ENCODE measurements at regions not wholly inside any gene's neighbourhood (a gene's known extent, or its start where the extent isn't known, plus 50 kb on each side); places are given as distances from the start of the nearest gene placed in this dataset.
"Not testable (repeated sequence)": the region's sequence is repeated elsewhere in the genome, so short reads cannot be mapped to it uniquely, and the experiment has no call there.

DNA sequence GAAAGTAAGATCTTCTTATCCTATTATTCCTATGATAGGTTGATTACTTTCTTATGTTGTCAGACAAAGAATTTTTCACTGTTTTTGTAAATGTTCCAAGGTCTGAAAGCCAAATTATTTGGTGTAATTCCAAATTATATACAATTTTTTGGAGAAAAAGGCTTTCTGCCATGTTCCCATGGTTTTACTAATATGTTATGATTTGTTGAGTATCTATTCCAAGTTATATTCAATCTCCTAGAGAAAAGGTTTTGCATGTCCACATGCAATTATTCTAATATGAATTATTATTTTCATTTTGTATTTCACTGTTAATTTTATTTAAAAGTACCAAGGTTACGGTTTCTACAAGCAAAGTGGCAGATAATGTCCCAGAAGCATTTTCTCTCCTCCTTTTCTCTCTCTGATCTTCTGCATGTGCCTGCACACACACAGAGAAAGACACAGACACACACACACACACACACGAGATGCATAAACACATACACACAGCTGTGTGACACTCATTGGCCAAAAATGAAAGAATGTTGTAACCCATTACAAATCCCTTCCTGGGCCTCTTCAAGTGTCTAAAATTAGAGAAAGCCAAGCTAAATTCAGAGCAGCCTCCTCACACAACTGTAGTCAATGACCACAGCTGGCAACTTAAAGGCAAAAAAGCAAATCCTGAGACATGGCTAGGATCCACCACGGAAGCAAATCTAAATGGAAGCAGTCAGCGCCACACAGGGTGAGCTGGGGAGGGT, 621.0 kb downstream of the EFNB2 start:
- no peak for DNase-seq

DNA sequence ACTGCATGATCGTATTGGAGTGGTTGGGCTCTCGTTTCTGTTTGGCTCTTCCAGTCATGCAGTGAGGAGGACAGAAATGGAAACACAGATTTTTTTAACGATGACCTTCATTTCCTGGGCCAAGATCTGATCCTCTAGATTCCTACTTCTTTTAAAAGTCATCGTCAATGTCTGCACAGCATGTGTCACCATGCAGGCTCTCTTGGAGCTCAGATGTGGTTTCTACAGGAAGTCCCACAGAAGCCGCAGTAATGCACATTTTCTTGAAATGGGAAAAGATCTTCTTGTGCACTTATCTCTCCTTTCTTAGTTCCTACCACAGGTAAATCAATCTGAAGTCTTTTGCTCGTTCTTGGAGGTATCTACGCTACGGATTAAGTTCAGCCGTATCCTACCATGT, 626.9 kb downstream of the EFNB2 start:
- no peak for DNase-seq

DNA sequence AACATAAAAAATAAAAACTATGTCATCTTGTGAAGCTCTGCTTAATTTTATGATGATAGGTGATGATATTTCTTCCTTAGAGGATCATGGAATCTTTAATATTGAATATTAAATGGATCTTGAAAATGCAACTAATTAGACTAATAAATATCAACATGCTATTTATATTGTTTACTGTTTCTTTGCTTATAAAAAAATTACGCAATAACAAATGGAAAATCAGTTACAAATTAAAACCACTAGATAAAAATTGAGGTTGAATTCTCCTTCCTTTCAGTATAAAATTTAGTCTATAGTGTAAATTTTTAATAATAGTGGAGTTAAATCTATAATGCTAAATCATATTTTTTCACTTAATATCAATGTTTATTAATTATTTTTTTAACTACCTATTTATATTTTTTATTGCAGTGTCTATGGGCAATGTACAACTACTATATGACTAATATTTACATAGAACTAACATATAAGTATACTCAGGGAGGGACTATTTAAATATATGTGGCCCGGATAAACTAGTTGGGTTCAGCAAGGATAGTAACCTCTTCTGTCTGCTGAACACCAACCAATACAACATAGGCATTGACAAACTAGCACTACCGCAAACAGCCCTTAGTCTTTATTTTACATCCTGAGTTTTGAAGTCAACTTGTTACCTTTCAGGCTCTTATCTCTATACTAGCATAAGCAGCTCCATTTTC, 628.0 kb downstream of the EFNB2 start:
- no peak for DNase-seq

DNA sequence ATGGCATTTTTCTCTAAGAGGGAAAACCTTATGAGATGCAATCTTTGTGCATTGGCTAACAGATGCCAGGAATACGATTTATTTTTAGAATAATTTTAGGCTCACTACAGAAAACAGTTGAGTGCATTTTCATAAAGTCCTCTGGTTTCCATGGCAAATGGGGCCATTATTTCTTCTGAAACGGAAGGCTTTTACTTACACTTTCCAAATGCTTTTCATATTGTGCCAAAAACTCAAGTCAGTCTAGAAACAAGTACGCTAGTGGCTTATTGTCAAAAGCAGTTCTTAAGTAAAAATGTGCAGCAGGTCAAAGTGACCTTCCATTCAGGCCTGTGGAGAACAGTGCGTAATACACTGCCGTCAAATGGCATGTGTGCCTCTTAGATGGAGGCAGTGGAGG, 628.7 kb downstream of the EFNB2 start:
- no peak for DNase-seq

DNA sequence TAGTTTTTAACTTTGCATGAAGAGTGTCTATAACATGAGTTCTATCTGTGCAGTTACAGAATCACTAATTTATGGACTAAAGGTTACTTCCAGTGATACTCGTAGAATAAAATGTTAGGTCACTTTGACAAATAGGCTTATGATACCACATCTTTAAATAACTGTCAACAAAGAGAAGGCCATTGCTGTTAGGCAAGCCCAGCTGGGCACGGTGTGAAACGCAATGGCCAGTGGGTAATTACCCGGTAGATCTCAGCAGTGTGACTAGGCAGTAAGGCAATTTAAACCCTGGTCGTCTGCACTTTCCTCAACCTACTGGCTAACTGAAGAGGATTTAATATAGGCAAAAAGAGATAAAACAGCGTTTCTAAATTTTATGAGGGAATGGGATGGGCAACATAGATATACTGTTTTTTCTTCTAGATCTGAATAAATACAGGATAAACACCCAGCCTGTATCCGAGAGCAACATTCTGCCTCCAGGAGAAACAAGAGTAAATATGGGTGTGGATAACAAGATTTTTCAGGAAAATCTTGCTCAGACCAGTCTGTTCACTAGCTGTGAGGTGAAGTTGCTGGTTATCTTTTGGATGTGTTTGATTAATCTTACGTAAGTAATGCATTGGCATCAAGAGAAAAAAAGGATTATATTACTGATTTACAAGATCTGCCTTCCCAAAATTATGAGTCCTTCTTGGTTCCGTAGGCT, 631.3 kb downstream of the EFNB2 start:
- DNase-seq, result no peak

DNA sequence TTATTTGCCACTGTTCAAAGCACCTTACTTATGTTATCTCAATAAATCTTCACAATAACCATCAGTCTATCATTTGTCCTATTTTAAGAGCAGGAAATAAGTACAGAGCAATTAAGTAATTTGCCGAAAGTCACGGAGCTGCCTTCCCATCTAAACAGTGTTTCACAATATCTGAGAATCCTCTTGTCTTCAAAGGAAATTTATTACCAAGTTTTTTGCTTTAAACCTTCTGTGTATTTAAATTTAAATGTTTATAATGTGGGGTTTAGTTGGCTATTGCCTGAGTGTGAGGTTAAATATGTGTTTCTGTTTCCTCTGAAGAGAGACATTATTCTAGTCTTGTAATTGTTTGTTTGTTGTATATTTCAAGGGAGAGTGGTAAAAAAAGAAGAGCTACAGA, 633.1 kb downstream of the EFNB2 start:
- DNase-seq, result no peak

DNA sequence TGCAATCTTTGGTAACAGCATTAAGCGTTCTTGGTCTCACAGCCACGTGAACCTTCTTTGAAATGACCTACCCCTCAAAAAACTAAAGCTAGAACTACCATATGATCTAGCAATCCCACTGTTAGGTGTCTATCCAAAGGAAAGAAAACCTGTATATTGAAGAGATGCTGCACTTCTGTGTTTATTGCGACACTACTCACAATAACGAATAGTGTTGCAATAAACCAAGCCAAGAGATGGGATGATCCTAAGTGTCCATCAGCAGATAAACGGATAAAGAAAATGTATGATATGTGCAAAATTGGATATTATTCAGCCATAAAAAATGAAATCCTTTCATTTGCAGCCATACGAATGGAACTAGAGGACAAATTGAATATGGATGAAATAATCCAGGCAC, 637.9 kb downstream of the EFNB2 start:
- no peak for DNase-seq

DNA sequence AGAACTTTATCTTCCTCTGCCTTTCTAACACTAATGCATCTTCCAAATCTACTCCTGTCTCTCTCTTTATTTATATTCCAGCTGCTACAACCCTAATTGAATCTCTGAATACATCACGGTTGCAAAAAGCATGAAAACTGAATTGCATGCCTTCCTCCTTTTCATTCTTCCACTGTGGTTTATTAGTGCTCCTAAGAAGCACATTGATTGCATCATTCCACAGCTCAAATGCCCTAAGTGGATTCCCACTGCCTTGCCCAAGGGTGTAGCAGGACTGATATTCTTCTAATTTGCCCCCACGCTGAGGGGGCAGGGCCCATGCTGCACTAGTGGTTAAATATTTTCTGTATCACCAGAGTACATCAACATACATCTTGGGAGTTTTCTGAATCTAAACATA, 640.8 kb downstream of the EFNB2 start:
- no peak for DNase-seq

DNA sequence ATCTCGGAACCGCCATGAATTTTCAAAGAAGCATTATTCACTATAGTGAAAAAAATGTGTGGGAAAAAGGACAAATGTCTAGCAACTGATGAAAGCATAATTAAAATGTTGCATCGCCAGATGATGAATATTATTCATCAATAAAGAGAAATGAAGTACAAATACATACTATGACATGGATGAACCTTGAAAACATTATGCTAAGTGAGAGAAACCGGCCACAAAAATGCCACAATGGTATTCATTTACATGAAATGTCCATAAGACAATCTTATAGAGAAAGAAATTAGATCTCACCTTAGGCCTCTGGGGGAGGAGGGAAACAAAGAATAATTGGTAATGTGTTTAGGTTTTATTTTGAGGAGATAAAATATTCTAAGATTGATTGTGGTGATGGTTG, 645.0 kb downstream of the EFNB2 start:
- no peak for DNase-seq

DNA sequence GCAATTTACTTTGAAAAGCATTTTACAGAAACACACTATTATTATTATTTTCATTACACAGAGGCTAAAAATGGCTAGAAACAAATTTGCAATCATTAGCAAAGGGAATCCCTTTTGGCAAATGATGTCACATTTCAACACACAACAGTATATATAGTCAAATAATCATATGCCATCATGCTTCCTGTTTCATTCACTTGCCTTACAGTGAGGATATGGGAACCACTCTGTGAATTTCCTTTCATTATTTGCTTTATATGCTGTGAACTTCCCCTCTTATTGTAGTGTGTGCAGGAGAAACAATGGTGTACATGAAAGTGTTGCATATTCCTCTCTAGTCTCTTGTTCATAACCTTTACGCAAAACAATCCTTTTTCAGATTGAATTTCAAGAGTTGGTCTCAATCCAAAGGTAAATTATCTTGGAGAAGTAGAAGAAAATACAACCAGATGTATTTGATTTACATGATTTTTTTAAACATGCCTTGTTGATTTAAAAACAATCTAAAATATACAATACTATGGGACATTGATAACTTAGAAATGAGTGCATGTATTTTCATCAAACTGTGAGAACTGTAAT, 657.3 kb downstream of the EFNB2 start:
- no peak for DNase-seq

DNA sequence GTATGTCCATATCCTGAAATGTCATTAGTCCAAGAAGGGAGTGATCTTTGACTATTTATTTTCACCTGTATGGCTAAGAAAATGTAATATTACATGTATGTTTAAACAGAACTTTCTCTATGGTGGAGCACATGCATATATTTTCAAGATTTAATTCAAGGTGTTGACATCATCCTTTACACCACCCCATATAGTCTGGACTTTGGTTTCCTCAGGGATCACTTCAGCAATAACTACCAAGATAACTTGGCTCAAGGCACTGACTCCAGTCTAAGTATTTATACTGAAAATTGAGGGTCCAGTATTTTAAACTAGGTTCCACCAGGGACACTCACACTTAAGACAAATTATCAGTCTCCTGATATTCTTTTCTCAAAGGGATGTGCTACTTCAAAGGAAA, 660.6 kb downstream of the EFNB2 start:
- no peak for DNase-seq

DNA sequence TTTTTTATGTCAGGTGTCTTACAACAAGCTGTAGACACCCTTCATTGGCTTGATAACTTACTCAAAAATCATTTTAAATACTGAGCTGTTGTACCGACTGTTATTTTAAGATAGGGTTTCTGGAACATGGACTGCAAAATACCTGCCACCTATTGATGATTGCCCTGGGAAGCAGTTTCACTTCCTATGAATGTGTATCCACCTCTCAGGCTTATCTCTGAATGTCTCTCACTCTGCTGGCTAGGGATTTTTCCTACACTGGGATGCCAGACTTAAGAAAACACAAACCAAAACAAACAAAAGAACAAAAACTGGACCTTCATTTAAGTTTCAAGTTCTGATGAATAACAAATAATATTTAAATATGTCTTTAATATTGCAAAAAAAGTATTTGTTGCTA, 663.7 kb downstream of the EFNB2 start:
- no peak for DNase-seq

DNA sequence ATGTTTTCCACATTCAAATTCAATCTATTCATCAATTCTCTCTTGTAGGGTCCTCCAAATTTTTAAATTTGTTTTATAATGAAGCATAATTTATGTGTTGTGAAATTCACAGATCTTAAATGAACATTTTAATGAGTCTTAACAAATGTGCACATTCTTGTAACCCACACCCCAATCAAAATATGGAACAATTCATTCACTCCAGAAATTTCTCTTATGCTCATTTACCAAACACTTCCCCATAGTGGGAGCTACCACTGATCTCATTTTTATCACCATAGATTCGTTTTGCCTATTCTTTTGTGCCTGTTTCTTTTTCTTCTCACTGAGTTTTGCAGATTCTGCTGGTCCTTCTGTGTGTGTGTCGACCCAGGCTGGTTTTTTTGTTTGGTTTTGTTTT, 664.1 kb downstream of the EFNB2 start:
- DNase-seq, result no peak

DNA sequence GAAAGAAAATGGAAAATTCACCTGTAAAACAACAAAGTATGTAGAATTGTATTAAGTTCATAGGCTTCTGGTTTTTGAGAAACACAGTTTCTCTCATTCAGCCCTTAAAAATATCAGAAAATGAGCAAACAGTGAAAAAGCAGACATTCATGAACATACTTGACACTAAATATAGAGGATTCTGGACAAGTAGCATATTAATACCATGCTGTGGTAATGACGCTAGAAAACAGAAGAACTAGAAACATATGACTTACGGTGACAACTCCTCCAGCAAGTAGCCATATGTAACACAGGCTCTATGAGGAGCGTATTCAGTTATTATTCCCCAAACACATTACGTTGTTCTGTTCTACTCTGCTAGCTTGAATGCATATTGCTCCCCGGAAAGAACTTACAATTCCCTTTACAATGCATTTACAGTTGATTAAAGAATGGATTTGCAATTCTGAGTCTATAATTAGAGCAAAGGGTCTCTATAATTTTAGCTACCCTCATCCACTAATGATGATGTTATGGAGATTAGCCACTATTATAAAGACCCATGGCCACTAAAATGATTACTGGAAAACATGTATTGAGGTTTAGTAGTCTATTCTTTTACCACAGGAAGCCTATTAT, 672.1 kb downstream of the EFNB2 start:
- DNase-seq, result no peak

DNA sequence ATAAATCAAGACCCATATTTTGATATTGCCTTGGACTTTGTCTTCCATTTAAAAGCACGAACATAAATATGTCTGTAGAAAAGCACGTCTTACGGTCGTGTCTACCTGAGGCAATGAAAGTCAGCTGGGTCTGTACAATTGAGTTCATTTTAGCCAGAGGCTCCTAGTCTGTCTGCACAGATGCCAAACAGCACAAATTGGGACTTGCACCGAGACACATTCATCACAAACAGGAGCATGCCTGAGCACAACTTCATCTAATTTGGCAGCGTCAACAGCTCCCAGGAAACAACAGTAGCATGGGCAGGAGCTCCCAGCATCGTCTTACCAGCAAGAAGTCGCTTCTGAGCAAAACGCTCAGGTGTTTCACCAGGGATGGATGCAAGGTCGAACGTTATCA, 687.0 kb downstream of the EFNB2 start:
- no peak for DNase-seq

DNA sequence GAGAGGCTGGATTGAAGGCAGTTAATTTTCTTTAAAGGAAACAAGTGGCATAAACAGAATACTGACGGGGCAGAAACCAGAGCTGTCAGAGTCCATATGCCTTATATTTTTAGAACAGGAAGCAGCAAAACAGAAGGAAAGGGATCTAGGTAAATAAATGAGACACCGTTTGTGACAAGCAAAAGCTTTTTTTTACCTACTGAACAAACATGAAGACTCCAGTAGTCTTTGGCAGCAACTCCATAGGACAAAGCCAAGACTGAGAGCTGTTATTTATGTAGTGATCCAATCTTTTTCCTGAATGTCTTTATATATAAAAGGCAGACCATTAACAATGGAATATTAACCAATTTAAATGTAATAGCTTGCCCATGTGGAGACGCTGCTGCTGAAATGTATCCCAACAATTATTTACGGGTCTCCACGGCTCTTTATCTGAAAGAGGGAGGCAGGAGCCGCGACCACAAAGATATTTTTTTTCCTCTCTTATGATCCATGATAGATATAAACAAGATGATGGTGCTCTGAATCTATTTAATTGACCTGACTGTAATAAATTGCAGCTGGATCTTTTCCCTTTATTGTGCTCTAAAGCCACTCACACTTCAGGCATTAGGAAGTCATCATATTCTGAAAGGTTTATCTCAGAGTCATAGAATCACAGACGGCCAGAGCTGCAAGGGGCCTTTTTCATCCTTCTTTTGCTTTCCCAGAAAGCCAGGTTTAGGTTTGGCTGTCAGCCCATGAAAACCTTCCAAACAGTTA, 687.8 kb downstream of the EFNB2 start:
- DNase-seq, result no peak

DNA sequence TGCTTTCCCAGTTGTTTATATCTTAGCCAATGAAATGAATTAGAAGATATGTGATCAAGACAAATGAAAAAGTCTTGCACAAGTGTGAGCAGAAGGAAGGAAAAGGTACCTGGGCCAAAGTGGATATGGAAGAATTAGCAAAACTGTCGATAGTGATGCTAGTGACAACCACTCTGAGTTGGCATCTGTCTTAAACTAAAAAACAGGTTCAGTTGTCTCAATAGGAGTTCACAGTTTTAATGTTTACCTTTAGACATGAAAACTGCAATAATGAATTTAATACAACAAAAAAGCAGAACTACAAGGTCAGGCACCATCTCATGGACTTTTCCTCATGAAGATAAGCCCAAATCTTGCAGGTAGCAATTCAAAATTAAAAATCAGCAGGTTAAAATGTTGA, 688.5 kb downstream of the EFNB2 start:
- DNase-seq, result no peak

DNA sequence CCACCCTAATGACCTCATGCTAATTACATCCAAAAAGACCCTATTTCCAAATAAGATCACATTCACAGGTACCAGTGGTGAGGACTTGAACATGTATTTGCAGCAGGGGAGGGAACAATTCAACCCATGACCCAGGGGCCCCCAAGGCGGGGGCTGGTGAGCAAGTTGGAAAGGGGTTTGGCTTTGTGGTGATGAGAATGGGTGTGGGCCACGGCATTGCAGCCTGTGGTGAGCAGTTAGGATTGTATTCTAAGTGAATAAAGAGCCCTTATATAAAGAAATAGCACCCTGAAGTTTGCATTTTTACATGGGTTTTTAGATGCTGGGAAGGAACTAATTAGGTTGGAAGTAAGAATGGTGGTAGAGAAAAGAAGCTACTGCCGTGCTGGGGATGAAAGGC, 694.2 kb downstream of the EFNB2 start:
- DNase-seq, result no peak

DNA sequence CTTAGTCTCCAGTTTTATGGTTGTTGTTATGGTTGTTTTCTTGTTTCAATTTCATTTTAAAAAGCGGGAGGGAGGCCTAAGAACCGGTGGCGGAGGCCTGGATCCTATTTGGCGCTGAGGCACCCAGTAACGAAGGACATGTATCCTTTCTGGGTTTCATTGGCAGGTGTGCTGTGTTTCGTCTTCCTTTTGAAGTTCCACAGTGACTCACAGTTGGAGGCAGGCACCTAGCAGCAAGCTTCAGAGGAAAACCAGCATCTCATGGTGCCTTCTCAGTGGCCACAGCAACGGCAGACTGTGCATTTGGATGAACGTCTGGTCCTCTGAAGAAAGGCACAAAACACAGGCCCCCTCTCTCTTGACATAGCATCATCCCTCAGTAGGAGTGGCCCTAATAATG, 697.2 kb downstream of the EFNB2 start:
- no peak for DNase-seq

DNA sequence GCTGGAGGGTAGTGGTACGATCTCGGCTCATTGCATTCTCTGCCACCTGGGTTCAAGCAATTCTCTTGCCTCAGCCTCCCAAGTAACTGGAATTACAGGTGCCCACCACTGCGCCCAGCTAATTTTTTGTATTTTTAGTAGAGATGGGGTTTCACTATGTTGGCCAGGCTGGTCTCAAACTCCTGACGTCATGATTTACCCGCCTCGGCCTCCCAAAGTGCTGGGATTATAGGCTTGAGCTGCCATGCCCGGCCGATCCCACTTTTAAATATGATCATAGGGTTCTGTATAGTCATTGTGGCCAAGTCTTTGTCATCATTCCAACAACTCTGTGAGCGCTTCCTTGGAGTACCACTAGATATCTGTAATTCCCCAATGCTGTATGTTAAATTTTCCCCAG, 698.2 kb downstream of the EFNB2 start:
- not testable (repeated sequence) for DNase-seq

DNA sequence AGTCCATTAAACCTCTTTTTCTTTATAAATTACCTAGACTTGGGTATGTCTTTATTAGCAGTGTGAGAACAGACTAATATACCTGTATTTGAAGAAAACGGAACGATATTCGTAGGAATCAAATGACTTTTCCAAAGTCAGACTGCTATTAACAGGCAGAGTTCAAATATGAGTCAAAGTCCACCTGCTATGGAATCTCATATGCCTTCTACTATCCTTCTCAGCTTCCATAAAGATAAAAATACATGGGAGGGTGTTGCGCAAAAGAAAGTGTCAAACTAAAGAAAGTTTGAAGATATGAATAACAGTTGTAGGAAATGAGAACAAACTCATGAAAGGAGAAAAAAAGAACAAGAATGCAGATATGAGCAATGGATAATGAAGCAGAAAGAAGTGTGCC, 704.6 kb downstream of the EFNB2 start:
- DNase-seq, result no peak

DNA sequence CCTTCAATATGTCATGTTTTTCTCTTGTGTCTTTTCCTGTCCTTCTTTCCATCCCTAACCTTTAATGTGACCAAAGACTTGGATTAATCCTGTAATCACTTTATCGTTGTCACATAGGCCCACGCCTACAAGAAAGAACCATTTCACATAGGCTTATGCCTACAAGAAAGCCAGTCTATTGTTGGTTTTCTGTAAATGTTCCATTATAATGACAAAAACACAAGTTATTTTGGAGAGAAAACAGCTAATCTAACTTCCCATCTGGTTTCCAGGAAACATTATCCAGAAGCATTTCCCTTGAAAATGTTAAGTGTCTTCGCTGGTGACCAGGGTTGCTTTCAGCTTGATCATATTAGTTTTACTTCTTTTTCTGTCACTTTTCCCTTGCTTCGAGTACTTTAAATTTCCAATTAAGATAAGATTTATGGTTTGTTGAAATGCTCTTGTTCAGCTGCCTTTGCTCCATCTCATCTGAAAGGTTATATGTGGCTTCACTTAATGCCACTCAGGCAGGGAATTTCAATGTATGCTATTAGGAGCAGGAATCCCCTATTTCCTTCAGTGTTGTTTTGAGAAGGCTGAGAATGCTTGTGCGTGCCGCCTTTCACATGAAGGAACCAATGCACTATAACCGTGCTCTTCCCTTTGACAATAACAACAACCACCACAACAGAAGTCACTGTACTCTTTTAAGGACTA, 708.2 kb downstream of the EFNB2 start:
- no peak for DNase-seq
